ENCODE measurements at regions not wholly inside any gene's neighbourhood (a gene's known extent, or its start where the extent isn't known, plus 50 kb on each side); places are given as distances from the start of the nearest gene placed in this dataset.

GRCh38 chr14:65226824-65227604 is 124.7 kb upstream of the MAX start:
- TF ChIP-seq CTCF (IDR thresholded peaks at IDR 0.05; ENCODE audit: low read depth, low read length) (no peak), POLR2A (IDR thresholded peaks at IDR 0.05; ENCODE audit: extremely low read depth, insufficient read length) (no peak), MYC (IDR thresholded peaks at IDR 0.05; ENCODE audit: low read depth, low read length) (no peak)
- TF ChIP-seq, protein P1, sequence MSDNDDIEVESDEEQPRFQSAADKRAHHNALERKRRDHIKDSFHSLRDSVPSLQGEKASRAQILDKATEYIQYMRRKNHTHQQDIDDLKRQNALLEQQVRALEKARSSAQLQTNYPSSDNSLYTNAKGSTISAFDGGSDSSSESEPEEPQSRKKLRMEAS (IDR thresholded peaks at IDR 0.05; ENCODE audit: low read depth, low read length), result no peak
- H3K4me3 ChIP-seq (ENCODE audit: low read depth, low read length), result no peak overlapping the region
- DNase-seq (ENCODE audit: low read depth), result no peak

GRCh38 chr14:65228436-65228835 is 126.1 kb upstream of the MAX start:
- no peak overlapping the region for H3K4me3 ChIP-seq (ENCODE audit: low read depth, low read length)
- TF ChIP-seq CTCF (IDR thresholded peaks at IDR 0.05; ENCODE audit: low read depth, low read length) (no peak), MYC (IDR thresholded peaks at IDR 0.05; ENCODE audit: low read depth, low read length) (no peak), POLR2A (IDR thresholded peaks at IDR 0.05; ENCODE audit: extremely low read depth, insufficient read length) (no peak)
- TF ChIP-seq, protein P1 (IDR thresholded peaks at IDR 0.05; ENCODE audit: low read depth, low read length), result no peak
- DNase-seq (ENCODE audit: low read depth), result no peak

GRCh38 chr14:65228956-65229747 is 126.8 kb upstream of the MAX start:
- H3K4me3 ChIP-seq (ENCODE audit: low read depth, low read length), result no peak overlapping the region
- DNase-seq (ENCODE audit: low read depth), result no peak
- no peak for TF ChIP-seq CTCF (IDR thresholded peaks at IDR 0.05; ENCODE audit: low read depth, low read length)
- TF ChIP-seq, protein P1 (IDR thresholded peaks at IDR 0.05; ENCODE audit: low read depth, low read length), result no peak
- TF ChIP-seq MYC (IDR thresholded peaks at IDR 0.05; ENCODE audit: low read depth, low read length), result no peak
- TF ChIP-seq POLR2A (IDR thresholded peaks at IDR 0.05; ENCODE audit: extremely low read depth, insufficient read length), result no peak

DNA sequence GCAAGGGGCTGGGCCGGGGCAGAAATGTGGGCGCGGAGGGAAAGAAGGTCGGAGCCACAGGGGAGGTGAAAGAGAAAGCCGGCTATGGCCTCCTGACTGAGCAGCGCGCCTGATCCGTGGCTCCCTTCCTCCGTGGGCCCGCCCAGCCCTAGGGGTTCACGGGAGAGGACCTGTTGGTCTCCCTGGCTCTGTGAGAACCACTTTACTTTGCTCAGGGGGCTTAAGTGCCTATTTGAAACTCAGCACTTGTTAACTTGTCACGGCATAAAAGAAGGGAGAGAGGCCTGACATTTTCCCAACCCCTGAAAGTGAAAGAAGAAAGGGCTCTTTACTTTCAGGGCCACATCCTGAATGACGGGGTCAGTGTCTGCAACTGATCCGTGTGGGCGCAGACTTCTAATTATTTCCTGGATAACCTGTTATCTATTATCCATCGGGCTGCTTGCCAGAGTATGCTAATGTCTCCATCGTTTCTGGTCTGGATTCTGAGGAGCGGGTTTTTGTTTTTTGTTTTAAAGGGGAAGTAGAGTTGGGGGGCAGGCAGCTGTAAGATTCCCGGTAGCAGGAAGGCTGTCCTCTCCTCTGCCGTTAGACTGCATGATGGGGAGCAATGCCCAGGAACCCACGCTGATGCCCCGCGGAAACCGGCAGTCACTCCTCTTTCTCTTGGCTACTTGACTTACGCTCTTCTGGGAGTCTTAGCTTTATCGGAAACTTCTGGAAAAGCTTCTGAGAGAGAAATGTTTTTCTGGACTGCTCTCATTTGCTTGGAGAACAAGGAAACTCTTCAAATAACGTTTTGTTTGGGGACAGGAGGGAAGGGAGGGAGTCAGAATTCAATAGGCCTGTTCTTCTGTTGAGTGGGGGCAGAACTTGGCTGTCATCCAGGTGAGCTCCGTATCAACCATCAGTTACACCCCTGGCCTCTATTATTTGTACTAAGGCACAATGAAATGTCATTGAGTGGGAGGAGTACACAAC is 127.7 kb upstream of the MAX start:
- H3K4me3 ChIP-seq (ENCODE audit: low read depth, low read length), result no peak overlapping the region
- DNase-seq (ENCODE audit: low read depth), result no peak
- TF ChIP-seq POLR2A (IDR thresholded peaks at IDR 0.05; ENCODE audit: extremely low read depth, insufficient read length), result no peak
- TF ChIP-seq, protein P1 (IDR thresholded peaks at IDR 0.05; ENCODE audit: low read depth, low read length), result no peak
- no peak for TF ChIP-seq MYC (IDR thresholded peaks at IDR 0.05; ENCODE audit: low read depth, low read length)
- TF ChIP-seq CTCF (IDR thresholded peaks at IDR 0.05; ENCODE audit: low read depth, low read length), result no peak

GRCh38 chr14:65231286-65231980 is 129.1 kb upstream of the MAX start:
- no peak for TF ChIP-seq MYC (IDR thresholded peaks at IDR 0.05; ENCODE audit: low read depth, low read length)
- no peak for TF ChIP-seq CTCF (IDR thresholded peaks at IDR 0.05; ENCODE audit: low read depth, low read length)
- TF ChIP-seq POLR2A (IDR thresholded peaks at IDR 0.05; ENCODE audit: extremely low read depth, insufficient read length), result no peak
- TF ChIP-seq, protein P1 (IDR thresholded peaks at IDR 0.05; ENCODE audit: low read depth, low read length), result no peak
- no peak overlapping the region for H3K4me3 ChIP-seq (ENCODE audit: low read depth, low read length)
- DNase-seq (ENCODE audit: low read depth), result no peak

All from NB4 (cell line).